ENCODE measurements at regions not wholly inside any gene's neighbourhood (a gene's known extent, or its start where the extent isn't known, plus 50 kb on each side); places are given as distances from the start of the nearest gene placed in this dataset.
"Not testable (repeated sequence)": the region's sequence is repeated elsewhere in the genome, so short reads cannot be mapped to it uniquely, and the experiment has no call there.

DNA sequence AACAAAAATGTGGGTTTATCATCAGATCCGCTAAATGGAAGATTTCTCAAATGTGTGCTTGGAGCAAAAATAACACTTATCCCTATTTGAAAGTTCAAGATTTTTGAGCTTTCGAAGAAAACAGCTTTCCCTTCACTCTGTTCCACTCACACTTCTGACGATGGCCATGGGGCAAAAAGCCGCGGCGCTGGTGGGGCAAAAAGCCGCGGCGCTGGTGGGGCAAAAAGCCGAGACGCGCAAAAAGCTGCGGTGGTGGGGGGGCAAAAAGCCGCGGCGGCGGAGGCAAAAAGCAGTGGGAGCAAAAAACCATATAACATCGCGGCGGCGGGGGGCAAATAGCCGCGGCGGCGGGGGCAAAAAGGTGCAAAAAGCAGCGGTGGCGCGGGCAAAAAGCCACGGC, 1631.5 kb downstream of the RPIA start:
- DNase-seq: not testable (repeated sequence)

- DNase-seq: not testable (repeated sequence)
Observed at GRCh38 chr2:90323612-90324558, 1632.4 kb downstream of the RPIA start.

DNA sequence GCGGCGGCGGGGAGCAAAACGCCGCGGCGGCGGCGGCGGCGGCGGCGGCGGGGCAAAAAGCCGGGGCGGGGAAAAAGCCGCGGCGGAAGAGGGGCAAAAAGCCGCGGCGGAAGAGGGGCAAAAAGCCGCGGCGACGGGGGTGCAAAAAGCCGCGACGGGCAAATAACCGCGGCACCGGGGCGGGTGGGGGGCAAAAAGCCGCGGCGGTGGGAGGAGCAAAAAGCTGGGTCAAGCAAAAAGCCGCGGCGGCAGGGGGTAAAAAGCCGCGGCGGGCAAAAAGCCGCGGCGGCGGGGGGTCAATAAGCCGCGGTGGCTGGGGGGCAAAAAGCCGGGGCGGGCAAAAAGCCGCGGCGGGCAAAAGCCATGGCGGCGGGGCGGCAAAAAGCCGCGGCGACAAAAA, 1633.2 kb downstream of the RPIA start:
- not testable (repeated sequence) for DNase-seq

GRCh38 chr2:90325796-90326353, 1634.4 kb downstream of the RPIA start:
- DNase-seq: not testable (repeated sequence)

GRCh38 chr2:90355546-90355945, 1664.1 kb downstream of the RPIA start:
- DNase-seq: not testable (repeated sequence)

DNA sequence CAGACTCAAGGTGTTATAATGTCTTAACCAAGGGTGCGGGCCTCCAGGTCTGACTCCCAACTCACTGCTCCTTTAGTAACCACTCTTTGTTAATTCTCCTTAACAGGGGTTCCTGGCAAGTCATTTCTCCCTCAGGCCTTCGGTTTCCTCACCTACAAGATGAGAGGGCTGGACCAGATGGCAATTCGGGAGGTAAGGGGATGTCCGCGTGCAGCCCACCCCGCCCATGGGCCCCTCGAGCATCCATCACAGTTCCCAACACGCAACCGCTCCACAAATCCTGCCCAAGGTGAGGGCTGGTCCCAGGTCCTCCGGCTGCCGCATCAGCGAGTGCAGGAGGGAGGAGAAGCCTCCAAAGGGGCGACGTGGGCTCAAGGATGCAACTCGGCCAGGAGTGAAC, 1667.9 kb downstream of the RPIA start:
- not testable (repeated sequence) for DNase-seq

DNA sequence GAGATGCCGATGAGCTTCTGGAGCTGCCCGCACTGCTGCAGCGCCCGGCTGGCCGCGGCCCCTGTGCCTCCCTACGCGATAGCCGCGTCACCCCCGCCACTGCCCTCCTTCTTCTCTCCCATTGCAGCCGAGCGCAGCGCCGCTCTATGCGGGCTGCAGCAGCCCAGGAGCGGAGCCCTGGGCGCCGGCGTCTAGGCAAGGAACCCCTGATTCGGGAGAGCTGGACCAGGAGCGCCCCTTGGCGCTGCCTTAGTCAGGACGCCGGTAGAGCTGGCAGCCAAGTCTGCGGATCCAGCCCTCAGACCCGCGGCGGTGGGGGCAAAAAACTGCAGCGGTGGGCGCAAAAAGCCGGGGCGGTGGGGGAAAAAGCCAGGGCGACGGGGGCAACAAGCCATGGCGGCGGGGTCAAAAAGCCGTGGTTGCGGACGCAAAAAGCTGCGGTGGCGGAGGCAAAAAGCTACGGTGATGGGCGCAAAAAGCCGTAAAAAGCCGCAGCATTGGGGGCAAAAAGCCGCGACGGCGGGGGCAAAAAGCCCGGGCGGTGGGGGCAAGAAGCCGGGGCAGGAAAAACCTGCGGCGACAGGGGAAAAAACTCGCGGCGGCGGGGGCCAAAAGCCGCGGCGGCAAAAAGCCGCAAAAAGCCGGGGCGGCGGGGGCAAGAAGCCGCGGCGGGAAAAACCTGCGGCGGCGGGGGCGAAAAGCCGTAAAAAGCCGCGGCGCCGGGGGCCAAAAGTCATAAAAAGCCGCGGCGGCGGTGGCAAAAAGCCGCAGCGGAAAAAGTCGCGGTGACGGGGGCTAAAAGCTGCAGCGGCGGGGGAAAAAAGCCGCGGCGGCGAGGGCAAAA, 1668.6 kb downstream of the RPIA start:
- not testable (repeated sequence) for DNase-seq

DNA sequence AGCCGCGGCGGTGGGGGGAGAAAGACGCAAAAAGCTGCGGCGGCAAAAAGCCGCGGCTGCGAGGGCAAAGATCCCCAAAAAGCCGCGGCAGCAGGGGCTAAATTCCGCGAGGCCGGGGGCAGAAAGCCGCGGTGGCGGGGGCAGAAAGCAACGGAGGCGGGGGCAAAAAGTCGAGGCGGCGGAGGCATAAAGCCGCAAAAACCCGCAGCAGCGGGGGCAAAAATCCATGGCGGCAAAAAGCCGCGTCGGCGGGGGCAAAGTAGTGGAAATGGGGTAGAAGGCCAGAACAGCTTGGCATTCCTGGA, 1669.2 kb downstream of the RPIA start:
- DNase-seq: not testable (repeated sequence)
